OCI-LY3 (cell line): ENCODE measurements at regions not wholly inside any gene's neighbourhood (a gene's known extent, or its start where the extent isn't known, plus 50 kb on each side); places are given as distances from the start of the nearest gene placed in this dataset.

ENCODE experiments used
- H2AFZ ChIP-seq: fragments of 200-600, 300-600 bp; shearing (Covaris generic); 2 replicates; pipeline ENCODE4 v1.6.0; 2014; ENCODE audit warnings: antibody characterized with exemption, low read depth, low read length
- H3K27ac ChIP-seq: fragments of 200-600, 300-600 bp; sonication (generic); 2 replicates; pipeline ENCODE4 v1.5.1; 2014; ENCODE audit warnings: mild to moderate bottlenecking, low read length, moderate library complexity, mixed read lengths
- H3K27me3 ChIP-seq: fragments of 200-600, 300-600 bp; sonication (generic); 2 replicates; pipeline ENCODE4 v1.6.1; 2014; ENCODE audit warnings: low read depth, low read length, mixed read lengths
- H3K36me3 ChIP-seq: fragments of 200-600, 300-600 bp; sonication (generic); replicated peaks from 2 replicates; pipeline ENCODE3; 2014; ENCODE audit warnings: low read depth, low read length, mixed read lengths
- H3K4me1 ChIP-seq: fragments of 300-600, 200-600 bp; sonication (generic); 2 replicates; pipeline ENCODE4 v1.6.1; 2014; ENCODE audit warnings: low read length, mixed read lengths
- H3K4me2 ChIP-seq: fragments of 200-600, 300-600 bp; sonication (generic); 2 replicates; pipeline ENCODE4 v1.6.1; 2014; ENCODE audit warnings: low read length, mixed read lengths
- H3K4me3 ChIP-seq: fragments of 300-600, 200-600 bp; sonication (generic); 2 replicates; pipeline ENCODE4 v1.5.1; 2014; ENCODE audit warnings: antibody characterized with exemption, mild to moderate bottlenecking, low read length, moderate library complexity
- H3K79me2 ChIP-seq: fragments of 300-600, 200-600 bp; shearing (Covaris generic); 2 replicates; pipeline ENCODE4 v1.6.1; 2014; ENCODE audit warnings: mild to moderate bottlenecking, low read length, mixed read lengths
- H3K9ac ChIP-seq: fragments of 300-600, 200-600 bp; shearing (Covaris generic); 2 replicates; pipeline ENCODE4 v1.6.0; 2014; ENCODE audit warnings: mild to moderate bottlenecking, low read length, moderate library complexity
- H3K9me3 ChIP-seq: fragments of 200-600, 300-600 bp; shearing (Covaris generic); 2 replicates; pipeline ENCODE4 v1.6.1; 2014; ENCODE audit warnings: low read length, mixed read lengths; ENCODE audit not compliant: insufficient read depth
- H4K20me1 ChIP-seq: fragments of 200-600, 300-600 bp; sonication (generic); 2 replicates; pipeline ENCODE4 v1.6.1; 2016; ENCODE audit warnings: low read length, mixed read lengths; ENCODE audit not compliant: insufficient read depth
- CTCF ChIP-seq: fragments of 200-600, 300-600 bp; sonication (generic); IDR thresholded peaks from 2 replicates; pipeline ENCODE4 v1.5.1; 2014; ENCODE audit warnings: antibody characterized with exemption, low read length, low read depth
- EZH2phosphoT487 ChIP-seq: fragments of 200-600 bp; shearing (Covaris generic); IDR thresholded peaks from 2 replicates; pipeline ENCODE4 v1.6.1; 2018; ENCODE audit warnings: antibody characterized with exemption, mixed run types, low read depth

- peaks cover 13% of the 10 kb centered on the region for H3K4me1 ChIP-seq
- H3K9ac ChIP-seq = no peak overlapping the region; the same call in 1 of the 2 replicates
- no peaks in the 10 kb centered on the region for H4K20me1 ChIP-seq
- H3K9me3 ChIP-seq = peaks cover 3% of the 10 kb centered on the region; the same call in 1 of the 2 replicates
- H3K27me3 ChIP-seq = no peaks in the 10 kb centered on the region
- H3K27ac ChIP-seq = peak overlapping the region; percentile 26
- TF ChIP-seq EZH2phosphoT487 (no peak), CTCF (no peak)
- H3K79me2 ChIP-seq = no peaks in the 10 kb centered on the region
- H3K4me3 ChIP-seq = no peak overlapping the region
- peak overlapping the region; percentile 39 for H3K4me2 ChIP-seq
- H2AFZ ChIP-seq = peak overlapping the region; percentile 73
- H3K36me3 ChIP-seq = peaks cover 4% of the 10 kb centered on the region
Observed at GRCh38 chr18:55048892-55049291, 89.6 kb upstream of the CCDC68 start.

- H3K79me2 ChIP-seq = no peaks in the 10 kb centered on the region
- peaks cover 4% of the 10 kb centered on the region for H3K36me3 ChIP-seq
- H3K27ac ChIP-seq = no peak overlapping the region
- TF ChIP-seq EZH2phosphoT487 (no peak), CTCF (no peak)
- H3K4me3 ChIP-seq = no peak overlapping the region
- H3K9me3 ChIP-seq = peaks cover 3% of the 10 kb centered on the region; the same call in 1 of the 2 replicates
- H3K4me1 ChIP-seq = peaks cover 13% of the 10 kb centered on the region
- H3K27me3 ChIP-seq = no peaks in the 10 kb centered on the region
- H3K9ac ChIP-seq = no peak overlapping the region
- H3K4me2 ChIP-seq = no peak overlapping the region
- peak overlapping the region; percentile 2; the same call in 1 of the 2 replicates for H2AFZ ChIP-seq
- H4K20me1 ChIP-seq = no peaks in the 10 kb centered on the region
Observed at GRCh38 chr18:55047546-55047945, 88.3 kb upstream of the CCDC68 start.

GRCh38 chr18:55041366-55041765, 82.1 kb upstream of the CCDC68 start:
- H2AFZ ChIP-seq = no peak overlapping the region
- no peaks in the 10 kb centered on the region for H4K20me1 ChIP-seq
- no peaks in the 10 kb centered on the region for H3K79me2 ChIP-seq
- no peak for TF ChIP-seq CTCF
- H3K4me1 ChIP-seq = no peaks in the 10 kb centered on the region
- H3K4me2 ChIP-seq = no peak overlapping the region
- no peak overlapping the region for H3K9ac ChIP-seq
- no peak overlapping the region for H3K27ac ChIP-seq
- H3K9me3 ChIP-seq = no peaks in the 10 kb centered on the region
- H3K4me3 ChIP-seq = no peak overlapping the region
- no peaks in the 10 kb centered on the region for H3K36me3 ChIP-seq
- no peaks in the 10 kb centered on the region for H3K27me3 ChIP-seq

- H3K27ac ChIP-seq = no peak overlapping the region
- H3K36me3 ChIP-seq = no peaks in the 10 kb centered on the region
- no peaks in the 10 kb centered on the region for H3K27me3 ChIP-seq
- no peak overlapping the region for H3K4me2 ChIP-seq
- no peaks in the 10 kb centered on the region for H3K4me1 ChIP-seq
- H3K9ac ChIP-seq = no peak overlapping the region
- no peak overlapping the region for H3K4me3 ChIP-seq
- no peaks in the 10 kb centered on the region for H3K9me3 ChIP-seq
- H2AFZ ChIP-seq = no peak overlapping the region
- no peaks in the 10 kb centered on the region for H4K20me1 ChIP-seq
- no peak for TF ChIP-seq CTCF
- no peak for TF ChIP-seq EZH2phosphoT487
- H3K79me2 ChIP-seq = no peaks in the 10 kb centered on the region
Observed at GRCh38 chr18:55038162-55038561, 78.9 kb upstream of the CCDC68 start.
